ENCODE measurements at regions not wholly inside any gene's neighbourhood (a gene's known extent, or its start where the extent isn't known, plus 50 kb on each side); places are given as distances from the start of the nearest gene placed in this dataset.

DNA sequence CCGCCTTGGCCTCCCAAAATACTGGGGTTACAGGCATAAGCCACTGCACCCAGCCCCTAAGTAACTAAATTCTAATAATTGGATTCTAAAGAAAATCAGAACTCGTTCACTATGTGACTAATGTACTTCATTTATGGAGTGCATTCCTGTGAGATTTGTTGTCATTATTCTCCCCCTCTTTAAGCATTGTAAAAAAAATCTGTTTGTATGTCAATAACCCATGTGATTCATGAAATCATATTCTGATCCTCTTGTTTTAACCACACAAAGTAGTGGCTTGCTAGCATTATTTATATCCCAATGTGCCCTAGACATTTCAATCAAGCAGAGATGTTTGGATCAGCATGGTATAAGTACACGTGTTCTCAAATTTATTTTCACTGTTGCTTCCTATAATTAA is 78.2 kb upstream of the OSBPL8 start:
- Mint-ChIP-seq H3K27ac (no peak overlapping the region), H3K4me3 (no peak overlapping the region), H3K9me3 (no peaks in the 10 kb centered on the region), H3K4me1 (peaks cover 4% of the 10 kb centered on the region), H3K27me3 (no peaks in the 10 kb centered on the region), H3K36me3 (ENCODE audit: low read depth) (no peaks in the 10 kb centered on the region)
- POLR2A ChIA-PET, result no interaction called here
- CTCF ChIA-PET, result no interaction called here
- no peak for DNase-seq

GRCh38 chr12:76639646-76640045 is 80.1 kb upstream of the OSBPL8 start:
- DNase-seq, result no peak
- Mint-ChIP-seq H3K4me1 (peaks cover 4% of the 10 kb centered on the region), H3K36me3 (ENCODE audit: low read depth) (no peaks in the 10 kb centered on the region), H3K9me3 (no peaks in the 10 kb centered on the region), H3K4me3 (no peak overlapping the region), H3K27ac (no peak overlapping the region), H3K27me3 (no peaks in the 10 kb centered on the region)
- CTCF ChIA-PET, result interaction anchor here (1.0 kb wide), 1 partner anchor 14 kb away, joined by 3 read pairs; no protein-coding TSS in a partner anchor
- POLR2A ChIA-PET, result interaction anchor here (0.6 kb wide), 1 partner anchor 916 kb away, joined by 4 read pairs; no protein-coding TSS in a partner anchor

DNA sequence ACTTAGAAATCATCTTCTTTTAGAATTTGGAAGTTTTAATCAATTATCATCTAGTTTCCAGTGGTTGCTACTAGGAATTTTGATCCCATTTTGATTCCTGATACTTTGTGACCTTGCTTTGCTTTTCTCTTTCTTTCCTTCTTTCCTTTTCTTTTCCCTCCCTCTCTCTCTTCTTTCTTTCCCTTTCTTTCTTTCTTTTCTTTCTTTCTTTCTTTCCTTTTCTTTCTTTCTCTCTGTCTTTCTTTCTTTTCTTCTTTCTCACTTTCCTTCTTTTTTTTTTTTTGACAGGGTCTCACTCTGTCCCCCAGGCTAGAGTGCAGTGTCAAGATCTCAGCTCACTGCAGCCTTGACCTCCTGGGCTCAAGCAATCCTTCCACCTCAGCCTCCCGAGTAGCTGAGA is 81.5 kb upstream of the OSBPL8 start:
- H3K9me3 Mint-ChIP-seq, result no peaks in the 10 kb centered on the region
- H3K4me3 Mint-ChIP-seq, result no peak overlapping the region
- POLR2A ChIA-PET, result no interaction called here
- no peak for DNase-seq
- no peaks in the 10 kb centered on the region for H3K27me3 Mint-ChIP-seq
- H3K36me3 Mint-ChIP-seq (ENCODE audit: low read depth), result no peaks in the 10 kb centered on the region
- no peak overlapping the region for H3K27ac Mint-ChIP-seq
- CTCF ChIA-PET, result interaction anchor here (0.7 kb wide), 1 partner anchor 126 kb away, joined by 4 read pairs; no protein-coding TSS in a partner anchor
- H3K4me1 Mint-ChIP-seq, result peaks cover 4% of the 10 kb centered on the region

DNA sequence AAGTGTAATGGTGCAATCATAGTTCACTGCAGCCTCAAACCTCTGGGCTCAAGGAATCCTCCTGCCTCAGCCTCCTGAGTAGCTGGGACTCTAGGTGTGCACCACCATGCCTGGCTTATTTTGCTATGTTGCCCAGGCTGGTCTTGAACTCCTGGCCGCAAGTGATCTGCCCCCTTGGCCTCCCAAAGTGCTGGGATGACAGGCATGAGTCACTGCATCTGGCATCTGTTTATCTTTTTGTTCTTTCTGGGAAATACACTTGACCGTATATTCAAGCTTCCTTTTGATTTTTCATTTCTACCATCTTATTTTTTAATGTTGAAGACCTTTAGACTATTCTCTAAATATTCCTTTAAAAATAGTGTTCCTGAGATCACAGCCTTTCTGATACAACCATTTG is 82.4 kb upstream of the OSBPL8 start:
- Mint-ChIP-seq H3K27me3 (no peaks in the 10 kb centered on the region), H3K27ac (no peak overlapping the region), H3K4me3 (no peak overlapping the region), H3K4me1 (no peaks in the 10 kb centered on the region), H3K36me3 (ENCODE audit: low read depth) (no peaks in the 10 kb centered on the region), H3K9me3 (no peaks in the 10 kb centered on the region)
- ChIA-PET POLR2A (no interaction called here), CTCF (no interaction called here)
- DNase-seq, result no peak

DNA sequence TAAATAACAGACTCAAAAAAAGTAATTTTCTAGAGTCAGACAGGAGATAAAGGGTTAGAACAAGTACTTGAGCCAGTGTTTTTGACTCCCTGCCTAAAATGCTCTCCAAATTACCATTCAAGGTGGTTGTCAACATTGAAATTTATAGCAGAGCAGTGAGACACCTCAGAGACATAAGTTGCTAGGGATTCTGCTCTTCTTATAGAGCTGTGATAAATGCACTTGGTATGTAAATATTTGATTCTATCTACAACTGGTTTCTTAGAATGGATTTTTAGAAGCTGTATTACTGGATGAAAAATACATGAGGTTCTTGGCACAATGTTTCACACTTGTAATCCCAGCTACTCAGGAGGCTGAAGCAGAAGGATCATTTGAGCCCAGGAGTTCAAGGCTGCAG is 83.9 kb upstream of the OSBPL8 start:
- no peak for DNase-seq
- CTCF ChIA-PET, result no interaction called here
- H3K27me3 Mint-ChIP-seq, result peaks cover under 1% of the 10 kb centered on the region

DNA sequence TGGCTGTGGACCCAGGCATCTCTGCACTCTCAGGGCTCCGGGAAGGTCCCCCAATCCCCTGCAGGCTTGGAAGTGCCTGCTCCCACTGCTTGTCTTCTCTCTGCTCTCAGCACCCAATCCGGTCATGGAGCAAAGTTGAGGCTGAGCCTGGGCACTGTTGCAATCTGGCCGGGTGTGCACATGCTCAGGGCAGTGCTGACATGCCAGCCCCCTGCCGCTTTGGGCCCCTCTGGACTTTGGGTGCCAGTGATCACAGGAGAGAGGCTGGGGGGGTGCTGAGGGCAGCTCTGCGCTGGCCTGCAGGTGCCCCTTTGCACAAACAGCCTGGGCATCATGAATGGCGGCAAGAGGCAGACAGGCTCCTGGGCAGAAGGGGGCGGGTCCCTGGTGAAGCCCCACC is 85.4 kb upstream of the OSBPL8 start:
- no peak for DNase-seq
- Mint-ChIP-seq H3K4me1 (no peaks in the 10 kb centered on the region), H3K9me3 (no peaks in the 10 kb centered on the region), H3K4me3 (no peak overlapping the region), H3K27ac (no peak overlapping the region), H3K27me3 (peaks cover 7% of the 10 kb centered on the region), H3K36me3 (ENCODE audit: low read depth) (no peaks in the 10 kb centered on the region)
- CTCF ChIA-PET, result no interaction called here
- POLR2A ChIA-PET, result no interaction called here

More for the DNA sequence above, 83.9 kb upstream of the OSBPL8 start:
- H3K36me3 Mint-ChIP-seq (ENCODE audit: low read depth), result no peaks in the 10 kb centered on the region
- POLR2A ChIA-PET, result no interaction called here
- H3K4me3 Mint-ChIP-seq, result no peak overlapping the region
- no peaks in the 10 kb centered on the region for H3K4me1 Mint-ChIP-seq
- H3K27ac Mint-ChIP-seq, result no peak overlapping the region
- H3K9me3 Mint-ChIP-seq, result no peaks in the 10 kb centered on the region

GRCh38 chr12:76645934-76646333 is 86.4 kb upstream of the OSBPL8 start:
- DNase-seq, result no peak
- H3K4me1 Mint-ChIP-seq, result no peaks in the 10 kb centered on the region
- peaks cover 7% of the 10 kb centered on the region for H3K27me3 Mint-ChIP-seq
- H3K27ac Mint-ChIP-seq, result no peak overlapping the region
- CTCF ChIA-PET, result no interaction called here
- no peaks in the 10 kb centered on the region for H3K9me3 Mint-ChIP-seq
- POLR2A ChIA-PET, result no interaction called here
- no peaks in the 10 kb centered on the region for H3K36me3 Mint-ChIP-seq (ENCODE audit: low read depth)
- no peak overlapping the region for H3K4me3 Mint-ChIP-seq

DNA sequence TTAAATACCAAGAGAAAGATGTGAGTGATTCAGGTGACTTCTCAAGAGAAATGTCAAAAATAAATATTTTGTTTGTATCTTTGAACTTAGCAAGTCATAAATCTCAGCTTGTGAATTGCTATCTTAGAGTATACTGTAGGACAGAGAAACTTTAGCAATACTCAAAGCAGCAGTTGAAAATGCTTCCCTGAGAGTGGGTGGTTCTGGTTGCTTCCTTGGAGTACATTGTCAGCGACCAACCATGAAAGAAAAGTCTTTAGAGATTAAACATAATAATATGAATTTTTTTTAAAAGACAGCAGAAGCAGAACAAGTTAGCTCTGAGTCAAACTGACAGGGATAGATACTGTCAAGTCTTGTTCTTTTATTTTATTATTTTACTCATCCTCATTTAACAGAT is 86.8 kb upstream of the OSBPL8 start:
- Mint-ChIP-seq H3K4me1 (no peaks in the 10 kb centered on the region), H3K27ac (no peak overlapping the region), H3K27me3 (peaks cover 7% of the 10 kb centered on the region), H3K4me3 (no peak overlapping the region), H3K36me3 (ENCODE audit: low read depth) (no peaks in the 10 kb centered on the region), H3K9me3 (no peaks in the 10 kb centered on the region)
- CTCF ChIA-PET, result interaction anchor here (1.2 kb wide), 1 partner anchor 25 kb away, joined by 3 read pairs; no protein-coding TSS in a partner anchor
- POLR2A ChIA-PET, result no interaction called here
- DNase-seq, result no peak

DNA sequence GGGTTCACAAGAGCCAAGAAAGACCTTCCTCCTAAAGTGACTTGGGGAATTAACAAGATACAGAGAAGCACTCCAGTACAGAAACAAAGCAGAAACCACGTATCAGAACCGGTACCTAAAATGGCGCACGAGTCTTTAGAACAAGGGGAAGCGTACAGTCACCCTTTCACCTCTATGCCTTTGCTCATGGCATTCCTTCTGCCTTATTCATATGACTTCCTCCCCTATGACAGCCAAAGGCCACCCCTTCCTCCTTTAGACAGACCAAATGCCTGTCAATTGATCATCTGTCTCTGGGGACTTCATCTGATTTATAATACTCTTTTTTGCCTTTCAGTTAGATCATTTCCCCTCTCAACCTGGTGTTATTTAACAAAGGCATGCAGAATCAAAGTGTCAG is 89.5 kb upstream of the OSBPL8 start:
- H3K4me3 Mint-ChIP-seq, result no peak overlapping the region
- DNase-seq, result no peak
- H3K27me3 Mint-ChIP-seq, result peaks cover 8% of the 10 kb centered on the region
- CTCF ChIA-PET, result no interaction called here
- H3K4me1 Mint-ChIP-seq, result no peaks in the 10 kb centered on the region
- POLR2A ChIA-PET, result no interaction called here
- no peak overlapping the region for H3K27ac Mint-ChIP-seq
- H3K36me3 Mint-ChIP-seq (ENCODE audit: low read depth), result no peaks in the 10 kb centered on the region
- H3K9me3 Mint-ChIP-seq, result no peaks in the 10 kb centered on the region

GRCh38 chr12:76652402-76652801 is 92.8 kb upstream of the OSBPL8 start:
- no peaks in the 10 kb centered on the region for H3K36me3 Mint-ChIP-seq (ENCODE audit: low read depth)
- no peaks in the 10 kb centered on the region for H3K4me1 Mint-ChIP-seq
- H3K27ac Mint-ChIP-seq, result no peak overlapping the region
- no peaks in the 10 kb centered on the region for H3K9me3 Mint-ChIP-seq
- POLR2A ChIA-PET, result no interaction called here
- CTCF ChIA-PET, result interaction anchor here (1.4 kb wide), 1 partner anchor 30 kb away, joined by 4 read pairs; no protein-coding TSS in a partner anchor
- H3K4me3 Mint-ChIP-seq, result no peak overlapping the region
- no peak for DNase-seq
- peaks cover 12% of the 10 kb centered on the region for H3K27me3 Mint-ChIP-seq

DNA sequence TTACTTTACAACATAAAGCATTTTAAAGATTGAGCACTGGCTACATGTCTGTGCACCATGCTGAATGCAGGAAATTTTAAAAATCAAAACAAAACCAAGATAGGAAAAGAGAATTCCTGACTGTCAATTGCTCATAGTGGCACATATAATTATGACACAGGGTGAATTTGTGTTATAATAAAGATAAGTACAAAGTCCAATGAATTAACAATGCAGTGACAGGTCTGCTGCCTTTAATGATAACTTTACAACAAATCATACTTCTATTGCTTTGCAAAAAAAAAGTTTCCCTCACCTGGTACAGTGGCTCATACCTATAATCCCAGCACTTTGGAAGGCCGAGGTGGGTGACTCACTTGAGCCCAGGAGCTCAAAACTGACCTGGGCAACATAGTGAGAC is 93.8 kb upstream of the OSBPL8 start:
- ChIA-PET CTCF (no interaction called here), POLR2A (no interaction called here)
- peaks cover 12% of the 10 kb centered on the region for H3K27me3 Mint-ChIP-seq
- H3K4me1 Mint-ChIP-seq, result peaks cover 2% of the 10 kb centered on the region
- H3K4me3 Mint-ChIP-seq, result no peak overlapping the region
- no peak overlapping the region for H3K27ac Mint-ChIP-seq
- H3K36me3 Mint-ChIP-seq (ENCODE audit: low read depth), result no peaks in the 10 kb centered on the region
- no peaks in the 10 kb centered on the region for H3K9me3 Mint-ChIP-seq
- no peak for DNase-seq

DNA sequence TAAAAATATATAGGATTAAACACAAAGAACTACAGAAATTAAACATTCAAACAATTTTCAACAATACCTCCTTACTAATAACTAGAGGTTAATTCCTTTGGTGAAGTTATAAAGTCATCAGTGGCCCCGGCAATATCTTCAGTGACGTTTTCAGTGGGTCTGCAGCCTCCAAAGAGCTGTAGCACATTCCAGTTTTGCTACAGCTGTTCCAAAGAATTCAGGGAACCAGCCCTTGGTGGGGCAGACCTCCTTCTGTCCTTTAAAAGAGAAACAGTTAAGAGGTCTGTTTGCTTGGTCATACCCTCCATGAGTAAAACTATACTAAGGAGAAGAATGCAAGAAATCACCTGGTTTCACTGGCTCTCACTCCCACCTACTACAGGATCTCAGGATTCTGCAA is 99.2 kb upstream of the ZDHHC17 start:
- Mint-ChIP-seq H3K4me3 (no peak overlapping the region), H3K27me3 (peaks cover 21% of the 10 kb centered on the region), H3K36me3 (ENCODE audit: low read depth) (no peaks in the 10 kb centered on the region), H3K4me1 (peaks cover 7% of the 10 kb centered on the region), H3K9me3 (no peaks in the 10 kb centered on the region), H3K27ac (no peak overlapping the region)
- DNase-seq, result no peak
- CTCF ChIA-PET, result no interaction called here
- POLR2A ChIA-PET, result no interaction called here

DNA sequence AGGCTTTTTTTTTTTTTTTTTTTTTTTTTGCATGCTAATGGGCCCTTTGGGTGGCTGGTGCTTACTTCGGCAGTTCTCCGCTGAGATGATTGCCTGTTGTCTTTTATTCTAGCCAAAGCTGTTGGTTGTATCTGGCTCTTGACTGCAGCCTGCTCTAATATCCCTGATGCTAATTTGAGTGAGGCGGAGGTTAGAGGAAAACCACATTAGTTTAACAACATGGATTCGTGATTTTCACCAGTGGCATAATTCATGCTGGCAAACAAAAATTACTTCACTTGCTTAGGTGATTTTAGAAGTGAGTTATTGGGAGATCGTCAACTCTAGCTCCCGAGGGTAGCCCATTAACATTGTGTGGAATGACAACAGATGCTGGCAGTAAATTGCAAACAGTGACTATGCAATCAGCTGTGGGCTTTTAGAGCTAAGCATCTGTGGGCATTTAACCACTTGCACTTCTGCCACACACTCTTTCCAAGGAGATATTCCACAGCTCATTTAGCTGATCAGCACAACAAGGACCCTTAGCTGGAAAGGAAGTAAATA is 97.6 kb upstream of the ZDHHC17 start:
- H3K27ac Mint-ChIP-seq, result no peak overlapping the region
- no peaks in the 10 kb centered on the region for H3K36me3 Mint-ChIP-seq (ENCODE audit: low read depth)
- ChIA-PET CTCF (no interaction called here), POLR2A (no interaction called here)
- H3K4me3 Mint-ChIP-seq, result no peak overlapping the region
- H3K27me3 Mint-ChIP-seq, result peaks cover 14% of the 10 kb centered on the region
- no peaks in the 10 kb centered on the region for H3K9me3 Mint-ChIP-seq
- H3K4me1 Mint-ChIP-seq, result peaks cover 7% of the 10 kb centered on the region
- no peak for DNase-seq

- no peak overlapping the region for H3K27ac Mint-ChIP-seq
- POLR2A ChIA-PET, result no interaction called here
- peaks cover 7% of the 10 kb centered on the region for H3K4me1 Mint-ChIP-seq
- no peaks in the 10 kb centered on the region for H3K9me3 Mint-ChIP-seq
- H3K4me3 Mint-ChIP-seq, result no peak overlapping the region
- CTCF ChIA-PET, result no interaction called here
- no peaks in the 10 kb centered on the region for H3K36me3 Mint-ChIP-seq (ENCODE audit: low read depth)
- no peak for DNase-seq
- peaks cover 6% of the 10 kb centered on the region for H3K27me3 Mint-ChIP-seq
Measured at GRCh38 chr12:76669981-76670380, 93.9 kb upstream of the ZDHHC17 start.

GRCh38 chr12:76670776-76671175 is 93.1 kb upstream of the ZDHHC17 start:
- Mint-ChIP-seq H3K4me3 (no peak overlapping the region), H3K36me3 (ENCODE audit: low read depth) (no peaks in the 10 kb centered on the region), H3K9me3 (no peaks in the 10 kb centered on the region), H3K27ac (no peak overlapping the region), H3K27me3 (peaks cover 1% of the 10 kb centered on the region), H3K4me1 (peaks cover 3% of the 10 kb centered on the region)
- DNase-seq, result no peak
- CTCF ChIA-PET, result no interaction called here
- POLR2A ChIA-PET, result no interaction called here
